IMR-90 (cell line): ENCODE measurements at regions not wholly inside any gene's neighbourhood (a gene's known extent, or its start where the extent isn't known, plus 50 kb on each side); places are given as distances from the start of the nearest gene placed in this dataset.

ENCODE experiments used
- BHLHE40 ChIP-seq: fragments of 150-350 bp; IDR thresholded peaks from 2 replicates; pipeline ENCODE4 v1.6.1; 2016; ENCODE audit warnings: mild to moderate bottlenecking, low read depth, low read length
- CHD1 ChIP-seq: IDR thresholded peaks from 2 replicates; pipeline ENCODE4 v1.6.1; 2012; ENCODE audit warnings: low read depth, low read length, improper control_type of control experiment
- POLR2A ChIP-seq: IDR thresholded peaks from 2 replicates; pipeline ENCODE4 v1.6.1; 2012; ENCODE audit warnings: mild to moderate bottlenecking, low read depth, low read length
- RAD21 ChIP-seq: IDR thresholded peaks from 2 replicates; pipeline ENCODE4 v1.6.1; 2012; ENCODE audit warnings: low read length, improper control_type of control experiment
- RCOR1 ChIP-seq: IDR thresholded peaks from 2 replicates; pipeline ENCODE4 v1.6.1; 2012; ENCODE audit warnings: mild to moderate bottlenecking, low read length, improper control_type of control experiment; ENCODE audit not compliant: insufficient replicate concordance
- TF ChIP-seq, protein P1 (sequence below): conservative IDR thresholded peaks from 2 replicates; pipeline ENCODE4 v1.5.1; 2012; ENCODE audit warnings: mild to moderate bottlenecking, low read depth, low read length, improper control_type of control experiment
- TF ChIP-seq, protein P2 (sequence below): fragments of 150-350 bp; IDR thresholded peaks from 2 replicates; pipeline ENCODE4 v1.6.1; 2016; ENCODE audit warnings: low read depth, mild to moderate bottlenecking, low read length, moderate library complexity, borderline replicate concordance

DNA sequence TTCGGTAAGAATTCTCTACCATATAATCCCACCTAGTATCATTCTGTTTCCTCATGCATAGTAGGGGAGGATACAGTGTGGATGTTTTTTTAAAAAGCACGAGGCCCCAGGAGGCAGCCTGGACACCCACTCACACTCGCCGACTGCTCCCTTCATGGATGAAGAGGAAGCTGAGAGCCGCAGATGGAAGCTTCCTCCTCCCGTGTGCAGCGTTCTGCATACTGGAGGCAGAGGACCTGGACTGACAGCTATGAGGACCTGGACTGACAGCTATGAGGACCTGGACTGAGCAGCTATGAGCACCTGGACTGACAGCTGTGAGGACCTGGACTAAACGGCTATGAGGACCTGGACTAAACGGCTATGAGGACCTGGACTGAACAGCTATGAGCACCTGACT is 234.4 kb downstream of the NDUFA10 start:
- TF ChIP-seq, protein P1, sequence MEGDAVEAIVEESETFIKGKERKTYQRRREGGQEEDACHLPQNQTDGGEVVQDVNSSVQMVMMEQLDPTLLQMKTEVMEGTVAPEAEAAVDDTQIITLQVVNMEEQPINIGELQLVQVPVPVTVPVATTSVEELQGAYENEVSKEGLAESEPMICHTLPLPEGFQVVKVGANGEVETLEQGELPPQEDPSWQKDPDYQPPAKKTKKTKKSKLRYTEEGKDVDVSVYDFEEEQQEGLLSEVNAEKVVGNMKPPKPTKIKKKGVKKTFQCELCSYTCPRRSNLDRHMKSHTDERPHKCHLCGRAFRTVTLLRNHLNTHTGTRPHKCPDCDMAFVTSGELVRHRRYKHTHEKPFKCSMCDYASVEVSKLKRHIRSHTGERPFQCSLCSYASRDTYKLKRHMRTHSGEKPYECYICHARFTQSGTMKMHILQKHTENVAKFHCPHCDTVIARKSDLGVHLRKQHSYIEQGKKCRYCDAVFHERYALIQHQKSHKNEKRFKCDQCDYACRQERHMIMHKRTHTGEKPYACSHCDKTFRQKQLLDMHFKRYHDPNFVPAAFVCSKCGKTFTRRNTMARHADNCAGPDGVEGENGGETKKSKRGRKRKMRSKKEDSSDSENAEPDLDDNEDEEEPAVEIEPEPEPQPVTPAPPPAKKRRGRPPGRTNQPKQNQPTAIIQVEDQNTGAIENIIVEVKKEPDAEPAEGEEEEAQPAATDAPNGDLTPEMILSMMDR, result no peak
- TF ChIP-seq RCOR1 (no peak), RAD21 (no peak), BHLHE40 (no peak), POLR2A (no peak), CHD1 (no peak)
- TF ChIP-seq, protein P2, sequence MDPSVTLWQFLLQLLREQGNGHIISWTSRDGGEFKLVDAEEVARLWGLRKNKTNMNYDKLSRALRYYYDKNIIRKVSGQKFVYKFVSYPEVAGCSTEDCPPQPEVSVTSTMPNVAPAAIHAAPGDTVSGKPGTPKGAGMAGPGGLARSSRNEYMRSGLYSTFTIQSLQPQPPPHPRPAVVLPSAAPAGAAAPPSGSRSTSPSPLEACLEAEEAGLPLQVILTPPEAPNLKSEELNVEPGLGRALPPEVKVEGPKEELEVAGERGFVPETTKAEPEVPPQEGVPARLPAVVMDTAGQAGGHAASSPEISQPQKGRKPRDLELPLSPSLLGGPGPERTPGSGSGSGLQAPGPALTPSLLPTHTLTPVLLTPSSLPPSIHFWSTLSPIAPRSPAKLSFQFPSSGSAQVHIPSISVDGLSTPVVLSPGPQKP, result no peak
